Mucosa of stomach (tissue), 1 donor: ENCODE measurements at regions not wholly inside any gene's neighbourhood (a gene's known extent, or its start where the extent isn't known, plus 50 kb on each side); places are given as distances from the start of the nearest gene placed in this dataset.
"Not testable (repeated sequence)": the region's sequence is repeated elsewhere in the genome, so short reads cannot be mapped to it uniquely, and the experiment has no call there.

Experiments
- H3K27me3 ChIP-seq: one replicate; pipeline ENCODE4 v1.7.0; 2013; ENCODE audit warnings: mild to moderate bottlenecking, low read length; ENCODE audit not compliant: control insufficient read depth, insufficient read depth
- H3K36me3 ChIP-seq: one replicate; pipeline ENCODE4 v1.7.0; 2013; ENCODE audit warnings: low read length; ENCODE audit not compliant: control insufficient read depth, insufficient read depth
- H3K4me1 ChIP-seq: one replicate; pipeline ENCODE4 v1.7.0; 2013; ENCODE audit warnings: mild to moderate bottlenecking, low read length; ENCODE audit not compliant: control insufficient read depth, insufficient read depth
- H3K4me3 ChIP-seq: one replicate; pipeline ENCODE4 v1.7.0; 2013; ENCODE audit warnings: low read length
- H3K9ac ChIP-seq: one replicate; pipeline ENCODE4 v1.7.0; 2013; ENCODE audit warnings: mild to moderate bottlenecking, low read length, moderate library complexity
- H3K9me3 ChIP-seq: one replicate; pipeline ENCODE4 v1.7.0; 2013; ENCODE audit warnings: mild to moderate bottlenecking, low read length, moderate library complexity; ENCODE audit not compliant: control insufficient read depth
- donor health status: Pancreatic carcinoma.

GRCh38 chr22:48498526-48499331 lies 1328.9 kb downstream of the BRD1 start:
- Histone ChIP-seq H3K27me3 (no peaks in the 10 kb centered on the region), H3K36me3 (no peaks in the 10 kb centered on the region)

GRCh38 chr22:48497743-48498520 lies 1329.7 kb downstream of the BRD1 start:
- H3K36me3 ChIP-seq, H3K4me1 ChIP-seq, H3K27me3 ChIP-seq, H3K4me3 ChIP-seq, H3K9me3 ChIP-seq, H3K9ac ChIP-seq: not testable (repeated sequence)

More at GRCh38 chr22:48498526-48499331, 1328.9 kb downstream of the BRD1 start:
- Histone ChIP-seq H3K9ac (no peak overlapping the region), H3K9me3 (no peaks in the 10 kb centered on the region), H3K4me1 (no peaks in the 10 kb centered on the region), H3K4me3 (no peak overlapping the region)

GRCh38 chr22:48496987-48497650 lies 1330.6 kb downstream of the BRD1 start:
- Histone ChIP-seq H3K4me1 (no peaks in the 10 kb centered on the region), H3K9ac (no peak overlapping the region), H3K9me3 (no peaks in the 10 kb centered on the region), H3K36me3 (no peaks in the 10 kb centered on the region), H3K4me3 (no peak overlapping the region), H3K27me3 (peaks cover 3% of the 10 kb centered on the region)

- Histone ChIP-seq H3K27me3 (peaks cover 8% of the 10 kb centered on the region), H3K9me3 (no peaks in the 10 kb centered on the region), H3K36me3 (no peaks in the 10 kb centered on the region), H3K4me1 (no peaks in the 10 kb centered on the region), H3K9ac (no peak overlapping the region), H3K4me3 (no peak overlapping the region)
Observed at GRCh38 chr22:48496226-48496845, 1331.3 kb downstream of the BRD1 start.

- Histone ChIP-seq H3K9me3 (no peaks in the 10 kb centered on the region), H3K36me3 (no peaks in the 10 kb centered on the region), H3K9ac (no peak overlapping the region), H3K27me3 (peaks cover 14% of the 10 kb centered on the region), H3K4me3 (no peak overlapping the region), H3K4me1 (no peaks in the 10 kb centered on the region)
Observed at GRCh38 chr22:48495751-48496080, 1332.0 kb downstream of the BRD1 start.

GRCh38 chr22:48494968-48495750 lies 1332.5 kb downstream of the BRD1 start:
- H3K4me3 ChIP-seq: no peak overlapping the region
- no peaks in the 10 kb centered on the region for H3K4me1 ChIP-seq
- no peaks in the 10 kb centered on the region for H3K9me3 ChIP-seq
- H3K9ac ChIP-seq: no peak overlapping the region
- peaks cover 19% of the 10 kb centered on the region for H3K27me3 ChIP-seq
- H3K36me3 ChIP-seq: no peaks in the 10 kb centered on the region

GRCh38 chr22:48494256-48494967 lies 1333.3 kb downstream of the BRD1 start:
- peaks cover 24% of the 10 kb centered on the region for H3K27me3 ChIP-seq
- H3K9me3 ChIP-seq: no peaks in the 10 kb centered on the region
- H3K4me3 ChIP-seq: no peak overlapping the region
- no peaks in the 10 kb centered on the region for H3K4me1 ChIP-seq
- H3K36me3 ChIP-seq: no peaks in the 10 kb centered on the region
- no peak overlapping the region for H3K9ac ChIP-seq

GRCh38 chr22:48493733-48494132 lies 1333.9 kb downstream of the BRD1 start:
- no peaks in the 10 kb centered on the region for H3K9me3 ChIP-seq
- H3K4me1 ChIP-seq: no peaks in the 10 kb centered on the region
- no peaks in the 10 kb centered on the region for H3K36me3 ChIP-seq
- no peak overlapping the region for H3K4me3 ChIP-seq
- peaks cover 26% of the 10 kb centered on the region for H3K27me3 ChIP-seq
- no peak overlapping the region for H3K9ac ChIP-seq

GRCh38 chr22:48492366-48493320 lies 1335.0 kb downstream of the BRD1 start:
- Histone ChIP-seq H3K27me3 (peaks cover 34% of the 10 kb centered on the region), H3K4me1 (no peaks in the 10 kb centered on the region), H3K9me3 (no peaks in the 10 kb centered on the region), H3K9ac (no peak overlapping the region), H3K4me3 (no peak overlapping the region), H3K36me3 (no peaks in the 10 kb centered on the region)

- Histone ChIP-seq H3K9ac (no peak overlapping the region), H3K4me3 (no peak overlapping the region), H3K4me1 (no peaks in the 10 kb centered on the region), H3K27me3 (peaks cover 34% of the 10 kb centered on the region), H3K9me3 (no peaks in the 10 kb centered on the region), H3K36me3 (no peaks in the 10 kb centered on the region)
Observed at GRCh38 chr22:48491451-48491941, 1336.2 kb downstream of the BRD1 start.
